Kidney (tissue), 13 donors: ENCODE measurements at regions not wholly inside any gene's neighbourhood (a gene's known extent, or its start where the extent isn't known, plus 50 kb on each side); places are given as distances from the start of the nearest gene placed in this dataset.
A peak's percentile ranks its signal among the peaks of the same experiment; 100 is the strongest.

Source experiments
- DNase-seq, 5 donors: peaks; one replicate each; pipeline ENCODE4 v3.0.0-alpha.2; 2013 to 2020
- FAIRE-seq: peaks from 2 replicates; lab custom pipeline; 2012; peaks lifted over from hg19 to GRCh38; lab: Jason Lieb, UNC
- H3K27ac ChIP-seq, 2 donors: one replicate each; pipeline ENCODE4 v1.7.0; 2013; ENCODE audit warnings: low read depth in 2 of 2, low read length in 2 of 2, inconsistent platforms in 1 of 2
- H3K27me3 ChIP-seq: one replicate; pipeline ENCODE4 v1.7.1; 2013; ENCODE audit warnings: low read length, inconsistent platforms; ENCODE audit not compliant: control insufficient read depth, insufficient read depth
- H3K36me3 ChIP-seq, 3 donors: one replicate each; pipeline versions ENCODE4 v1.7.0 to v1.7.1; 2013; ENCODE audit warnings: low read length in 3 of 3, control low read depth in 1 of 3, inconsistent platforms in 1 of 3; ENCODE audit not compliant: insufficient read depth in 3 of 3, control insufficient read depth in 2 of 3
- H3K4me1 ChIP-seq, 3 donors: one replicate each; pipeline versions ENCODE4 v1.7.0 to v1.7.1; 2013; ENCODE audit warnings: low read length in 3 of 3, inconsistent platforms in 1 of 3, low read depth in 1 of 3; ENCODE audit not compliant: control insufficient read depth in 2 of 3, insufficient read depth in 2 of 3
- H3K4me3 ChIP-seq, 3 donors: one replicate each; pipeline versions ENCODE4 v1.7.0 to v1.8.1; 2013; ENCODE audit warnings: low read length in 3 of 3, control low read depth in 1 of 3, inconsistent platforms in 1 of 3
- H3K9ac ChIP-seq, 3 donors: one replicate each; pipeline versions ENCODE4 v1.7.0 to v1.7.1; 2013; ENCODE audit warnings: low read length in 3 of 3, control low read depth in 1 of 3, inconsistent platforms in 1 of 3
- H3K9me3 ChIP-seq, 3 donors: one replicate each; pipeline versions ENCODE4 v1.7.0 to v1.7.1; 2013; ENCODE audit warnings: low read length in 3 of 3, control low read depth in 1 of 3, inconsistent platforms in 1 of 3; ENCODE audit not compliant: control insufficient read depth in 2 of 3, insufficient read depth in 1 of 3
- intact Hi-C: fragments of 100-400 bp; cut with DNase I; formaldehyde crosslinking; loops from one replicate; pipeline ENCODE4 v1.11.1; 2022
- TF ChIP-seq, protein P1 (sequence below): IDR thresholded peaks from 3 replicates; pipeline ENCODE4 v1.5.1; 2012; ENCODE audit warnings: mild to moderate bottlenecking, moderate library complexity, borderline replicate concordance; ENCODE audit not compliant: insufficient read depth; ENCODE audit errors: extremely low read depth
- donor health status: control.
- donor health status: control.
- donor health status: control.
- donor health status: control.
- donor health status: control.
- donor health status: DM: yes; HTN: yes; CAD: no.
- donor health status: Normal renal cell carcinoma (clear cell type).

DNA sequence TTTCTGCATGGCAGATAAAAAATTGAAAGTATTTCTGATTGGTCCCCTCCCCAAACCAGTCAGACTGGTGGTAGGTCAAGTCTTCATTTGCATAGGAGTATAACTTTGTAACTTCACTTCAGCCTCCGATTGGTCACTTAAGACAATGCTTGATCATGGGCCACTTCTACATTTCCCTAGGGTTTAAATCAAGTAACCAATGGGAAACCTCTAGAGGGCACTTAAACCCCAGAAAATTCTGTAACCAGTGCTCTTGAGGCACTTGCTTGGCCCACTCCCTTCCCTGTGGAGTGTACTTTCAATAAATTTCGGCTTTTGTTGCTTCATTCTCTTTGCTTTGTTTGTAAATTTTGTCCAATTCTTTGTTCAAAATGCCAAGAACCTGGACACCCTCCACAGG is 225.5 kb downstream of the ARPP21 start:
- Histone ChIP-seq H3K27me3 (no peaks in the 10 kb centered on the region), H3K9me3 (no peaks in the 10 kb centered on the region), H3K27ac (no peak overlapping the region), H3K9ac (no peak overlapping the region), H3K36me3 (no peaks in the 10 kb centered on the region), H3K4me3 (no peak overlapping the region), H3K4me1 (no peaks in the 10 kb centered on the region)
- FAIRE-seq, result no peak
- TF ChIP-seq, protein P1, sequence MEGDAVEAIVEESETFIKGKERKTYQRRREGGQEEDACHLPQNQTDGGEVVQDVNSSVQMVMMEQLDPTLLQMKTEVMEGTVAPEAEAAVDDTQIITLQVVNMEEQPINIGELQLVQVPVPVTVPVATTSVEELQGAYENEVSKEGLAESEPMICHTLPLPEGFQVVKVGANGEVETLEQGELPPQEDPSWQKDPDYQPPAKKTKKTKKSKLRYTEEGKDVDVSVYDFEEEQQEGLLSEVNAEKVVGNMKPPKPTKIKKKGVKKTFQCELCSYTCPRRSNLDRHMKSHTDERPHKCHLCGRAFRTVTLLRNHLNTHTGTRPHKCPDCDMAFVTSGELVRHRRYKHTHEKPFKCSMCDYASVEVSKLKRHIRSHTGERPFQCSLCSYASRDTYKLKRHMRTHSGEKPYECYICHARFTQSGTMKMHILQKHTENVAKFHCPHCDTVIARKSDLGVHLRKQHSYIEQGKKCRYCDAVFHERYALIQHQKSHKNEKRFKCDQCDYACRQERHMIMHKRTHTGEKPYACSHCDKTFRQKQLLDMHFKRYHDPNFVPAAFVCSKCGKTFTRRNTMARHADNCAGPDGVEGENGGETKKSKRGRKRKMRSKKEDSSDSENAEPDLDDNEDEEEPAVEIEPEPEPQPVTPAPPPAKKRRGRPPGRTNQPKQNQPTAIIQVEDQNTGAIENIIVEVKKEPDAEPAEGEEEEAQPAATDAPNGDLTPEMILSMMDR, result no peak
- DNase-seq, result no peak
- intact Hi-C loops, result no loop called here

DNA sequence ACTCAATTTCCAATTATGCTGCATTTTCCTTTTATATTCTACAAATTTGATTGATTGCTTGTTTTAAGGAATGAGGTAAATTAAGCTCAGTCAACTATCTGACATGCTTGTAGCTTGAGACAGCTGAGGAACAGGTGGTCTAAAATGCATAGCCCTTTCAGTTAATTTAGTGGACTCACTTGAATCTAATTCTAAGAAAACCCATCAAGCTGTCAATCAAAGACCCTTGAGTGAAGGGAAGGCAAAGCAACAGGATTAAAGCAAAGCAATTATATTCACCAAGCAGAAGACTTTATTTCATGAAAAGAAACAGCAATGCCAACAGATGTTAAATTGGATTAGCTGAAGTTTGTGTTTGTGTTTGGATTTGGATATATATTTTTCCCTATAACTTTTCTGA is 228.5 kb downstream of the ARPP21 start:
- no peak overlapping the region for H3K27ac ChIP-seq
- H3K27me3 ChIP-seq, result no peaks in the 10 kb centered on the region
- H3K9me3 ChIP-seq, result no peaks in the 10 kb centered on the region
- no peaks in the 10 kb centered on the region for H3K4me1 ChIP-seq
- intact Hi-C loops, result no loop called here
- H3K9ac ChIP-seq, result no peak overlapping the region
- TF ChIP-seq, protein P1, result no peak
- H3K36me3 ChIP-seq, result no peaks in the 10 kb centered on the region
- H3K4me3 ChIP-seq, result no peak overlapping the region
- DNase-seq, result peak in 1 of 5 donors; percentile 17
- FAIRE-seq, result no peak

DNA sequence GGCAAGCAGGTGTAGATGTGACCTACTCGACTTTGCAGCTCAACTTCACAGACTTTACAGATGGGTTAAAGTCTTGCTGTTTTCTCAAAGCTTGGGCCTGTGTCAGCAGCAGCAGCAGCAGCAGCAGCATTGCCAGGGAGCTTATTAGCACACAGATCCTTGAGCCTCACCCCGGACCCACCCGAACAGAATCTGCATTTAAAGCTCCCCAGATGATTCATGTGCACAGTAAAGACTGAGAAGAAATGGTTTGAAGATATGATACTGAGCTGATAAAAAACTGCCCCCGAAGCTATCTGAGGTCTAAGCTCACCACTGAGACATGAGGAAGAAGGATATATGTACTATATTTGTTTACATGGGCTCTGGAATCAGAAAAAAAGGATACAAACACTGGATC is 231.7 kb downstream of the ARPP21 start:
- Histone ChIP-seq H3K27me3 (no peaks in the 10 kb centered on the region), H3K36me3 (no peaks in the 10 kb centered on the region), H3K4me3 (no peak overlapping the region), H3K9me3 (no peaks in the 10 kb centered on the region), H3K9ac (no peak overlapping the region), H3K4me1 (no peaks in the 10 kb centered on the region), H3K27ac (no peak overlapping the region)
- FAIRE-seq (no peak), DNase-seq (peak in 2 of 5 donors; percentile 3 to 6)
- TF ChIP-seq, protein P1, result no peak
- intact Hi-C loops, result no loop called here

DNA sequence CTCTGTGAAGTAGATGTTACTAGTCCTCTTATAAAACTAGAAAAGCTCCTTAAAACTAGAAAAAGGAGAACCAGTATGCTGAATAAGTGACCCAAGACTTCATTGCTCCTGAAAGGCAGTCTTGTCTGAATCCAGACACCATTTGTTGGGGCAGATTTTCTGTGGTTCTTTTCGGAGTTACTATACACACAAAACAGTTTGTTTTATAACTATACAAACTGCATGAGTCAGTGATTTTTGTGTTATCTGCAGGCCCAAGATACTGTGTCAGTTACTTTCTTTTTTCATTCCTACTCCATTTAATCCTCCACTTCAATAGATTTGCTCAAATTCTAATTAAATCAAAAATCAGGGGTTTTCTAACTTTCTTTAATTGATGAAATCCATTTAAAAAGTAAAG is 244.6 kb downstream of the ARPP21 start:
- intact Hi-C loops, result no loop called here
- Histone ChIP-seq H3K36me3 (no peaks in the 10 kb centered on the region), H3K9me3 (peaks cover 0 to 21% (median 0%) of the 10 kb centered on the region in 3 donors), H3K4me1 (no peaks in the 10 kb centered on the region), H3K9ac (no peak overlapping the region), H3K27me3 (no peaks in the 10 kb centered on the region), H3K27ac (no peak overlapping the region), H3K4me3 (no peak overlapping the region)
- FAIRE-seq, result no peak
- TF ChIP-seq, protein P1, result no peak
- DNase-seq, result no peak
